NCI-H1694 treated with DMSO at 0.1 percent for 48 hours (cell line): ENCODE measurements at regions not wholly inside any gene's neighbourhood (a gene's known extent, or its start where the extent isn't known, plus 50 kb on each side); places are given as distances from the start of the nearest gene placed in this dataset.

Experiments
- DNase-seq: peaks from one replicate; lab custom pipeline; 2025; lab: John Stamatoyannopoulos, UW

DNA sequence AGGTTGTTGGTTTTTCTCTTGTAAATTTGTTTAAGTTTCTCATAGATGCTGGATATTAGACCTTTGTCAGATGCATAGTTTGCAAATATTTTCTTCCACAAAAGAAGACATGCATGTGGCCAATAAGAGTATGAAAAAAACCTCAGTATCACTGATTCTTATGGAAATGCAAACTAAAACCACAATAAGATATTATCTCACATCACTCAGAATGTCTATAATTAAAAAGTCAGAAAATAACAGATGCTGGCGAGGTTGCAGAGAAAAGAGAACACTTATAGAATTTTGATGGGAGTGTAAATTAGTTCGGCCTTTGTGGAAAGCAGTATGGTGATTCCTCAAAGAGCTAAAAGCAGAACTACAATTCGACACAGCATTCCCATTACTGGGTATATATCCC, 1355.6 kb downstream of the FAM133A start:
- DNase-seq, result no peak

DNA sequence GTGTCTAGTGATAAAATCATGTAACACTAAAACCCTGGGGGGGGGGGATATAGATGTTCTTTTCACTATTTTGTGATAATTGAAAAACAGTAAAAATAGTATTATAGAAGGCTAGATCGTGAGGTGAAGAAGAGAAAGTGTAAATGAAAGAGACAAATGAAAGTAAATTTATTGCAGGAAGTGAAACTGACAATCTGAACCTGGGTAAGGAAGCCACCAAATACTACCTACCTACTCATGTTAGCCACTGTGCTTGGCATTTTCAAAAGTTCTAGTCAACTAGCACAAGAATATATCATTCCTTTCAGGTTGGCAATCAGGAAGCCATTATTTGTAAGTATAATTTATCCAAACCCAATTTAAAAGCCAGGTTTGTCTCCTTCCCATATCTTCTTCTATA, 1366.1 kb downstream of the FAM133A start:
- no peak for DNase-seq

DNA sequence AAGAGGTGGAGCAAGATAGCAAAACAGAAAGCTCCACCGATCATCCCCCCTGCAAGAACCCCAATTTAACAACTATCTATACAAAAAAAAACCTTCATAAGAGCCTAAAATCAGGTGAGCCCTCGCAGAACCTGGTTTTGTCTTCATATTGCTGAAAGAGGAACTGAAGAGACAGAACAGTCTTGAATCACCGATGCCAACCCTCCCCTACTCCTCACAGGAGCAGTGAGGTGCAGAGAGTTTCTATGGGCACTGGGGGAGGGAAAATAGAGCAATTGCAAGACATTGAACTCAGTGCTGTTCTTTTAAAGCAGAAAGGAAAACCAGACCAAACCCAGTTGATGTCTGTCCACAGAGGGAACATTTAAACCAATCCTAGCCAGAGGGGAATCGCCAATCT, 1370.3 kb downstream of the FAM133A start:
- no peak for DNase-seq

DNA sequence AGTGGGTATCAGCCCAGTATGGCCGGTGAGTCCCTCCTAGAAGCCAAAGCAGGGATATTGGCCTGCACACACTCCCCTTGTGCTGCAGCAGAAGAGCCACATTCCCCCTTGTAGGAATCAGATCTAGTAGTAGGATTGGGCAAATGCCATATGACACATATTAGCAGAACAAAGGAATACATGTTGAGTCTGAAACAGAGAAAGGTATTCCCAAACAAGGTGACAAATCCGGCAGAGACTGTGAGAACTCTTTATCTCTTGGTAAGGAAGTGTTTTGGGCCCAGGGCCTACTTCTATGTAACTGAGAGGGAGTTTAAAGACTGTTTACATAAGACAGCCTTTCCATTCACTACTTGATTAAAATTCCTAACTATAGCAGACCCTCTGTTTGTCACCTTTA, 1382.0 kb downstream of the FAM133A start:
- no peak for DNase-seq

DNA sequence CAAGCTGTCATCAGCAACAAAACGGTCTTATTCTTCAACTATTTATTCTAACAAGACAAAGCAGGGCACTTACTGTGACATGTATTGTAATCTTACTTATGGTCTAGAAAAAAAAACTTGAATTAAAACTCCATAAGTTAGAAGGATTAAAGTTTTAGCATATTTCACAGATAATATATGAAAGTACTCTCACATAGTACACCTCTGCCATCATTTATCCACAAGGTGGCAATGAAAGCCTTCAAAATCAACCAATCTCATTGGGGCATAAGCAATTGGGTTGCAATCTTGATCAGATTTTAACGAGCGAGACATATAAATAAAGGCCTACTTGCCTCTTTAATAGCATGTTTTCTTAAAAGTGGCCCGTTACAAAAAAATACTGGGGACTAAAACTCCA, 1382.9 kb downstream of the FAM133A start:
- DNase-seq, result no peak

DNA sequence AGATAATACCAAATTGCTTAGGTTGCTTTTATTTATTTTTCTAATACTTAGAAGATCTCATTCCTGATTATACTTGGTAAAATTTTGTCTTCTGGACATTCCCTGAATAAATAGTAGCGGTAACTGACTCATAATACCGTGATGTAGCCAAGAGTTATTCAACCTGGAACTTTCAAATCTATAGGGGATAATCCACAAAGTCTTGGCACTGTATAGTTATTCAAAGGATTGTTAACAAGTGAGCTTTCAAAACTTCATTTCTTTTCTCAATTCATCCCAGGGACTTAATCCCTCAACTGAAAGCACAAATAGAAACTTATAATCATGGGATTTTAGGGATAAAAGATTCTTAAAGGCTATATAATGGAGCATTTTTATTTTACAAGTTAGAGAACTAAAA, 1383.3 kb downstream of the FAM133A start:
- no peak for DNase-seq

DNA sequence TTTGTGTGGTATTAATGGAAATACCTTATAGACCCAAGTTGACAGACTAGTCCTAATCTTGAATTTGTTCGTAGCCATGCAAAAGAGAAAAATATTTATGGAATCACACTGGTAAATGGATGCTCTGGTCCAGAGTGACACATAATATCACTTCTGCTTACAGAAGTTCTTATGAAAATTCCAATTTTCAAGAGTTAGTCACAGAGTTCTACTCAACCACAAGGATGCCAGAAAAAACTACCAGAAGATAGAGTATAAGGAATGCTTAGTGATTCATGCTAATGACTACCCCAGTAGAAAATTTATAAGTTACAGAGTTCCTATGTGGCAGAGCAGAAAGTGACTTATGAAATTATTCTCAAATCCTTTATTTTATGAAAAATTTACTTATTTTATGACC, 1384.8 kb downstream of the FAM133A start:
- DNase-seq, result no peak

DNA sequence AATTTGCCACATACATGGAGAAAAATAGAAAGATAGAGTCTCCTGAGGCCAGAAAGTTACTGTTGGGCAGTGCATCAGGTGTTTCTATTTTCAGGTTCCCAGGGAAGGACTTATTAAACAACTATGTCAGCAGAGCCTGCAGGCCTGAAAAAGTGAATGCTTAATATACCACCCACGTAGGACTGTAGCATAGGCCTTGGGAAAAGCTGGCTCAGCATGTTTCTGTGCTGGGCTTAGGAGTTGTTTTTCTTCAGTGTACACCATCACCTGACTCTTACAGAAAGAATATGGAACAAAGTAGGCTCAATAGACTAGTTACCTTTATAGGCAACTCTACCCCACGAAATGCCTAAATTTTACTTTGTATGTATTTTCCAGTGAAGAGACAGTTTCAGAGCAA, 1385.9 kb downstream of the FAM133A start:
- no peak for DNase-seq

DNA sequence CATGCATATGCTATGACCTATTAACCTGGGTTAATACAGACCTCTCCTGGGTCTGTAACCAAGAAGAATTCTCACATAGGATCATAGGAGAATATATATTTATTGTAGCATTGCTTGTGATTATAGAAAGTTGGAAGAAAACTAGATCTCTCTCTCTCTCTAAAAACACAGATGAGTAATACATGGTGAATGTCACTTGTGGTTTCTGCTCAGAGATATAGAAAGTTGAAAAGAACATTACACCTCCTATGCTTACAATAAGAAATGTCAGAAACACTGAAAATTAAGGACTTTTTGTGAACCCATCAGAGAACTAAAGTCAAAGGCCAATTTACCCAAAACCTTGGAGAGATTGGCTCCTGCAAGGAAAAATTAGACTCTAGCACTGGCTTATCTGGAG, 1389.5 kb downstream of the FAM133A start:
- DNase-seq, result no peak

DNA sequence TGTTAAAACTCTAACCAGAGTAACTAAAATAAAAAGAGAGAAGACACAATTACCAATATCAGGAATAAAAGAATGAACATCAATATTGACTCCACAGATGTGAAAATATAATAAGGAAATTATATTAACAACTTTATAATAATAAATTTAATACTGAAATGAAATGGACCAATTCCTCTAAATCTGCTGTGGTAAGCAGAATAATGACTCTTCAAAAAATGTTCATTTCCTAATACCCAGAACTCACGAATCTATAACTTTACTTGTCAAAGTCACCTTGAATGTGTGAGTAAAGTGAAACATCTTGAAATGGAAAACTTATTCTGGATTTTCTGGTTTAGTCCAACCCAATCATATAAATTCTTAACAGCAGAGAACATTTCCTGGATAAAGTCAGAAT, 1391.1 kb downstream of the FAM133A start:
- DNase-seq, result no peak

DNA sequence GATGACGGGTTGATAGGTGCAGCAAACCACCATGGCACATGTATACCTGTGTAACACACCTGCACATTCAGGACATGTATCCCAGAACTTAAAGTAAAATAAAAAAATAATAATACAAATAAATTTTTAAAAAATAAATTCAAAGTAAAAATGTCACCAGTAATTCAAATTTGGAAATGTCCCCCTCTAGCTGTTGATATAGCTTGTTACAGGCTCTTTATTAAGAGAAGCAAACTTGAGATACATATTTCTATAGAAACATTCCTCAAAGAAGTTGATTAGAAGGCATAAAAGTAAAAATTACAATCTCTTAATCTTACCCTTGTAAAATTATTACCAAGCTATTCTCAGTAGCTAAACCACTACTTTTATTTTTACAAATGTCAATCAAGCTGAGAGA, 1397.0 kb downstream of the FAM133A start:
- DNase-seq, result no peak

DNA sequence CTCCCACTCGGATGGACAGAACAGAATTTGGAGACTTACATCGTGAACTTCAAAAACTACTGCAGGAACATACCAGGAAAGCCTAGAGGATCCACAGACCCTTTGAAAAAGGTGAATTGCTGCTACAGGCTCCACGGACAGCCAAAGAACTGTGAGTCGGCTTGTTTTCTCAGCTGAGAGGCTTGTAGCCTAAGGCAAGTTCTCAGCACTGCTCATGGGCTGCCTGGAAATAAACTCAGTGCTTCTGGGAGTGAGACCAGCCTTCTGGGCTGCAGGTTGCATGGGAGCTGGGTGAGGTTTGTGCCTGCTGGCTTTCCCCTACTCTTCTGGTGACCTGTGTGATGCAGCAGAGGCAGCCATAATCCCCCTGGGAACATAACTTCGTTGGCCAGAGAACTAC, 1397.6 kb downstream of the FAM133A start:
- DNase-seq, result no peak

DNA sequence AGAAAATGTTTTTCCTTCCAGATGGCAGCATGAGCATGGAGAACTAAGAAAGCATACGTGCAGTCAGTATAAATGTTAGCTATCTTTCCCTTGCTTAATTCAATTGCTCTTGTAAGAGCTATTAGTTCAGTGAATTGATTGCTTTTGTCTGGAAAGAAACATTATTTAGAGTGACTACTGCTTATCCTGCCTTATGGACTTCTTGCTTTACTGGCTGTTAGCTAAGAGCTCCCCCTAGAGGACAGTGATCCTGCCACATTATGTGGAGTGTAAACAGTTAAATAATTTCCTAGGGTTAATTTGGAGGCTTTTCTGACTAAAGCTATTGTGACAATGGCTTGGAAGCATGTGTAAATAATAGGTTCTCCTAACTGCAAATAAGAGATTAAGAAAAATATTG, 1402.4 kb downstream of the FAM133A start:
- DNase-seq, result peak; percentile 22

DNA sequence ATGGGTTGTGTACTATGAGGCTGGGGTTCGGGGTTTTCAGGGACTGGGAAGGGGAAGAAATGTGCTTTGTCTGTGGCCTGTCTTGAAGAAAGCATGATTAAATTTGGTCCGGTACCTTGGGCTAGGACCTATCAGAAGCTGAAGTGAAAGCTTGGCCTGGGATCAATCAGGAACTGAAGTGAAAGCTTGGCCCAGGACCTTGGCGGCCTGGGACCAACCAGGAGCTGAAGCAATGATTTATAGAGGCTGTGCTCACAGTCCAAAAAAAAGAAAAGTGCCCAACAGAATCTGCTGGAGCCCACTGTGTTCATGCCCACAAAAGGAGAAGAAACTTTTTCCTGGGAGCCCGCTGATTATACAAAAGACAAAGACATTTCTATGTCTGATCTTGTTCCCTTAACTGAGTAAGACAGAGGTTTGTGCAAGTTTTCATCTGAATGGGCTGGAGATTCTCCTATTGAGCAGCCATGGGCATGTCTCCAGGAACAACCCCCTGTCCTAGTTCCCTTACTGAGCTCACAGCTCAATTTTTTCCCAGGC, 1427.9 kb downstream of the FAM133A start:
- DNase-seq, result no peak

DNA sequence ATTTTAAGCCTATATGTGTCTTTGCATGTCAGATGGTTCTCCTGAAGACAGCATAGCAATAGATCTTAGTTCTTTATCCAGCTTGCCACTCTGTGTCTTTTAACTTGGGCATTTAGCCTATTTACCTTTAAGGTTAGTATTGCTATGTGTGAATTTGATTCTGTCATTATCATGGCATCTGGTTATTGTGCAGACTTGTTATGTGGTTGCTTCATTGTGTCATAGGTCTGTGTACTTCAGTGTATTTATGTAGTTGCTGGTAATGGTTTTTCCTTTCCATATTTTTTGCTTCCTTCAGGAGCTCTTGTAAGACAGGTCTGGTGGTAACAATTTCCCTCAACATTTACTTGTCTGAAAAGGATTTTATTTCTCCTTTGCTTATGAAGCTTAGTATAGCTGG, 1443.5 kb downstream of the FAM133A start:
- DNase-seq, result no peak

DNA sequence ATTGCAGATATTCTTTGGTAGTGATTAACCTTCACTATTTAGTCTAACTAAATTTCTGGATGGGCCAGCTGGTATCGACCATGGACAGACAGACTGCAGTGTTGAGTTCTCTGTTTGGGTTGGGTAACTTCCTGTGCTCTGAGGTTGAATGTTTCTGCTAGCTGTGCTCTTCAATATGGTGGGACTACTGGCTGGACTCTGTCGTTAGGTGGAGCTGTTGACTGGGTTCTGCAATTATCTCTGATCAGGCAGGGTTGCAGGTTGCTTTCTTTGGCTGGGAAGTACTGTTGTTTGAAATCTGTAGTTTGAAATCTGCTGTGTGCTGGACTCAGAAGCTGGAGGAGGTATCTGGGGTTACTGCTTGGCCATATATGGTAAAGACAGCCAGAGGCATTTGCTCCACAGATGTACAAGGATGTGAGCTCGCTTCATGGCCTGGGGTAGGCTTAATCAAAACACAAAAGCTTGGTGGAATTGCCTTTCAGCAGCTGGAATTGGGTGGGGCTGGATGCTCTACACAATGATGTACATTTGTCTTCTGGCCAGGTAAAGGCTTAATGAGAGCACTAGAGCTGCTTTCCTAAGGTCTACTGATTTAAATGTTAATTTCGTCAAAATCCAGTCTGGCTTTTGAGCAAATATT, 1472.0 kb downstream of the FAM133A start:
- DNase-seq, result no peak

DNA sequence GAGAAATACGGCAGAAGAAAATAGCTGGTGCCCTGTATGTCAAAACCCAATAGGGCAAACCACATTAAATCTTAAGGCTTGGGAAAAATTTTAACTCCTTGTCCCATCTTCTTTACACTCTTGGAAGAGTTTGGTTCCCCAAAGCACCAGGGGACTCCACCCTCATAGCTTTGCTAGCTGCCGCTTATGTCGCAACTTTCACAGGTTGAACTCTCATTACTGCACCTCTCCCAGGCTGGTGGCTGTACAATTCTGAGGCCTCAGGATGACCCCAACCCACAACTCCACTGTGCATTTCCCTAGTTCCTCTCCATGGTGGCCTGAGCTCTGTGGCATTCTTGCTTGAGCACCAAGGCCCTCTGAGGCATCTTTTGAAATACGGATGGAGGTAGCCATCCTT, 1478.8 kb downstream of the FAM133A start:
- no peak for DNase-seq

DNA sequence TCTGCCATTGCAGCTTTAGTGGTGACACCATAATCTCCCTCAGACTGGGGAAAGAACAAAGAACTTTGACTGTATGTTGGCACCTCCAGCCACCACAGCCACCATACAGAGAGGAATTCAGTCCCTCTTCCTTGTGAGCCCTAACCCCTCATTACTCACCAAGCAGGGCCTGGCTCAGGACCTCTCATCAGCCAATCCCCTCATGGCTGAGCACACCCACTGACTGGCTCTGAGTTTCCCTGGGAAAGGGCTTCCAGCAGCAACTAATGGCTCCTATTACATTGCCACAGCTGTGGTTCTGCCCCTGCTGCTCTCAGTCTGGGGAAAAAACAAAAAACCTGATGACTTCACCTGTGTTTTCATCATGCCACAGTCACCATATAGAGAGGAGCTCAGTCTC, 1482.6 kb downstream of the FAM133A start:
- no peak for DNase-seq
